ENCODE measurements at regions not wholly inside any gene's neighbourhood (a gene's known extent, or its start where the extent isn't known, plus 50 kb on each side); places are given as distances from the start of the nearest gene placed in this dataset.

- no peaks in the 10 kb centered on the region for H3F3A ChIP-seq (ENCODE audit: insufficient read depth, low read length, poor library complexity, severe bottlenecking)
- no peaks in the 10 kb centered on the region for H3K9me3 ChIP-seq (ENCODE audit: low read length)
- H3K4me3 ChIP-seq (ENCODE audit: low read length): no peak overlapping the region
- no peaks in the 10 kb centered on the region for H4K20me1 ChIP-seq (ENCODE audit: insufficient read depth)
- no peak overlapping the region for H3K4me2 ChIP-seq (ENCODE audit: low read length)
- H2AFZ ChIP-seq (ENCODE audit: low read depth, low read length): no peak overlapping the region
- H3K9ac ChIP-seq (ENCODE audit: low read length): no peak overlapping the region
- H3K27me3 ChIP-seq (ENCODE audit: insufficient read depth, low read depth, low read length): no peaks in the 10 kb centered on the region
- no peak overlapping the region for H3K27ac ChIP-seq (ENCODE audit: low read length)
- H3K79me2 ChIP-seq (replicated peaks; ENCODE audit: insufficient read depth, low read length): no peaks in the 10 kb centered on the region
- TF ChIP-seq EP300 (conservative IDR thresholded peaks at IDR 0.05; ENCODE audit: poor library complexity, severe bottlenecking): no peak
- TF ChIP-seq RAD21 (conservative IDR thresholded peaks at IDR 0.05): no peak
- TF ChIP-seq EZH2 (IDR thresholded peaks at IDR 0.05; ENCODE audit: borderline replicate concordance, insufficient read depth, low read length, poor library complexity, severe bottlenecking): no peak
- TF ChIP-seq REST (IDR thresholded peaks at IDR 0.05; ENCODE audit: borderline replicate concordance): no peak
- TF ChIP-seq MXI1 (conservative IDR thresholded peaks at IDR 0.05; ENCODE audit: poor library complexity, severe bottlenecking): no peak
- no peak for TF ChIP-seq CTCF (IDR thresholded peaks at IDR 0.05; ENCODE audit: poor library complexity, severe bottlenecking)
- no peak for TF ChIP-seq TAF1 (IDR thresholded peaks at IDR 0.05; ENCODE audit: low read depth)
- no peak for TF ChIP-seq POLR2AphosphoS5 (IDR thresholded peaks at IDR 0.05)
- no peak for TF ChIP-seq SMC3 (conservative IDR thresholded peaks at IDR 0.05; ENCODE audit: poor library complexity)
- H3K36me3 ChIP-seq (ENCODE audit: insufficient read depth, low read length): no peaks in the 10 kb centered on the region
- no peaks in the 10 kb centered on the region for H3K9me2 ChIP-seq (ENCODE audit: insufficient read depth, low read length)
Observed at GRCh38 chr5:101679816-101680215, 616.3 kb downstream of the SLCO4C1 start.

GRCh38 chr5:101678481-101679193 is 617.4 kb downstream of the SLCO4C1 start:
- Histone ChIP-seq H3K9me2 (ENCODE audit: insufficient read depth, low read length) (no peaks in the 10 kb centered on the region), H4K20me1 (ENCODE audit: insufficient read depth) (no peaks in the 10 kb centered on the region), H3K27ac (ENCODE audit: low read length) (no peak overlapping the region), H3K79me2 (replicated peaks; ENCODE audit: insufficient read depth, low read length) (no peaks in the 10 kb centered on the region), H3K27me3 (ENCODE audit: insufficient read depth, low read depth, low read length) (no peaks in the 10 kb centered on the region), H3K9ac (ENCODE audit: low read length) (no peak overlapping the region), H3K36me3 (ENCODE audit: insufficient read depth, low read length) (no peaks in the 10 kb centered on the region), H3K9me3 (ENCODE audit: low read length) (no peaks in the 10 kb centered on the region), H3K4me2 (ENCODE audit: low read length) (no peak overlapping the region), H2AFZ (ENCODE audit: low read depth, low read length) (no peak overlapping the region), H3F3A (ENCODE audit: insufficient read depth, low read length, poor library complexity, severe bottlenecking) (no peaks in the 10 kb centered on the region), H3K4me3 (ENCODE audit: low read length) (no peak overlapping the region)
- peak; percentile 50 for TF ChIP-seq SMC3 (conservative IDR thresholded peaks at IDR 0.05; ENCODE audit: poor library complexity)
- TF ChIP-seq EP300 (conservative IDR thresholded peaks at IDR 0.05; ENCODE audit: poor library complexity, severe bottlenecking): no peak
- peak; percentile 60 for TF ChIP-seq CTCF (IDR thresholded peaks at IDR 0.05; ENCODE audit: poor library complexity, severe bottlenecking)
- TF ChIP-seq RAD21 (conservative IDR thresholded peaks at IDR 0.05): peak; percentile 63
- no peak for TF ChIP-seq POLR2AphosphoS5 (IDR thresholded peaks at IDR 0.05)
